GM12892 (cell line): ENCODE measurements at regions not wholly inside any gene's neighbourhood (a gene's known extent, or its start where the extent isn't known, plus 50 kb on each side); places are given as distances from the start of the nearest gene placed in this dataset.

ENCODE experiments used
- POLR2A ChIP-seq: IDR thresholded peaks from 2 replicates; pipeline ENCODE4 v1.6.1; 2011; ENCODE audit warnings: low read depth, low read length, control low read depth
- POLR2AphosphoS5 ChIP-seq: IDR thresholded peaks from 2 replicates; pipeline ENCODE4 v1.6.1; 2011; ENCODE audit warnings: low read depth, low read length, control low read depth

- TF ChIP-seq POLR2A = no peak
- TF ChIP-seq POLR2AphosphoS5 = no peak
Measured at GRCh38 chr2:217328622-217328978, 468.7 kb upstream of the TNP1 start.
